Adrenal gland (tissue), 9 donors: ENCODE measurements at regions not wholly inside any gene's neighbourhood (a gene's known extent, or its start where the extent isn't known, plus 50 kb on each side); places are given as distances from the start of the nearest gene placed in this dataset.

Experiments used
- DNase-seq, 7 donors: peaks; one replicate each; pipeline ENCODE4 v3.0.0-alpha.2; 2019 to 2020
- H3K27ac ChIP-seq, 5 donors: fragments of 200-600 bp; sonication (generic) in 4 of 5; 1 replicate in 3 of 5; 2 replicates in 2 of 5; pipeline versions ENCODE4 v1.5.1 to v1.8.0; 2016 to 2020; ENCODE audit warnings: mild to moderate bottlenecking in 1 of 5
- H3K27me3 ChIP-seq: fragments of 200-600 bp; 2 replicates; pipeline ENCODE4 v1.8.0; 2021
- H3K36me3 ChIP-seq, 2 donors: fragments of 200-600 bp; replicated peaks in 1 of 2; 1 replicate in 1 of 2; 2 replicates in 1 of 2; pipeline versions ENCODE4 v1.5.1 to v1.8.0; 2018 to 2022
- H3K4me1 ChIP-seq, 2 donors: fragments of 200-600 bp; replicated peaks in 1 of 2; 1 replicate in 1 of 2; 2 replicates in 1 of 2; pipeline versions ENCODE4 v1.5.1 to v1.8.0; 2018 to 2021
- H3K4me3 ChIP-seq, 4 donors: fragments of 200-600 bp; sonication (generic) in 3 of 4; one replicate each; pipeline ENCODE4 v1.5.1; 2016 to 2018
- H3K9me3 ChIP-seq, 3 donors: fragments of 200-600 bp; sonication (generic) in 1 of 3; replicated peaks in 1 of 3; 1 replicate in 2 of 3; 2 replicates in 1 of 3; pipeline versions ENCODE4 v1.5.1 to v1.8.0; 2016 to 2021
- POLR2A ChIP-seq, 2 donors: fragments of 450-650 bp; IDR thresholded peaks; one replicate each; pipeline ENCODE4 v1.6.1; 2017; ENCODE audit warnings: antibody characterized with exemption in 2 of 2, mild to moderate bottlenecking in 2 of 2, moderate library complexity in 1 of 2
- WGBS, 4 donors: extraction: QIAGEN DNeasy Blood & Tissue Kit in 2 of 4; methylation state at CpG; one replicate each; pipeline versions ENCODE4 v1.1.5 to v1.1.7; 2013 to 2017; 5-methylcytosine and 5-hydroxymethylcytosine counted together
- intact Hi-C, 2 donors: fragments of 100-400 bp; cut with DNase I; formaldehyde crosslinking; loops; one replicate each; pipeline versions ENCODE4 v1.14.1 to v1.15.0; 2022 to 2023
- TF ChIP-seq, protein P1 (sequence below), 6 experiments: fragments of 450-650 bp in 4 of 6; fragments of 200-600 bp in 2 of 6; sonication (generic) in 1 of 6; IDR thresholded peaks; 1 replicate in 5 of 6; 2 replicates in 1 of 6; pipeline versions ENCODE4 v1.5.1 to v1.8.0; 2016 to 2021; ENCODE audit warnings: antibody characterized with exemption in 6 of 6, mild to moderate bottlenecking in 2 of 6, moderate library complexity in 1 of 6
- donor health status: healthy with polysubstance abuse.
- donor health status: Bipolar disorder and iron deficiency.
- donor health status: DM: yes; HTN: yes; CAD: no.
- donor health status: DM: no; HTN: no; CAD: no.
- donor health status: DM: no; HTN: no; CAD: no.

DNA sequence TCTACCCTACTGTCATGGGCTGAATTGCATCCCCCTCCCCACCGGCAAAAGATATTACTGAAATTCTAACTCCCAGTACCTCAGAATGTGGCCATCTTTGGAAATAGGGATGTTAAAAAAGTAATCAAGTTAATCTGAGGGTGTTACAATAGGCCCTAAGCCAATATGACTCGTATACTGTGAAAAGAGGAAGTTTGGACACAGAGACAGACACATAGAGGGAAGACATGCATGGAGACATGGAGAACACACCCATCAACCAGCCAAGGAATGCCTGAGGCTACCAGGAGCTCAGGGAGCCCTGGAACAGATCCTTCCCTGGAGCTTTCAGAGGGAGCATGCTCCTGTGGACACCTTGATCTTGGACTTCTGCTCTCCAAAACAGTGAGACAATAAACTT lies 138.2 kb upstream of the ADO start:
- intact Hi-C loops, result no loop called here
- no peak for DNase-seq
- Histone ChIP-seq H3K9me3 (no peaks in the 10 kb centered on the region), H3K27me3 (no peaks in the 10 kb centered on the region), H3K27ac (no peak overlapping the region), H3K36me3 (no peaks in the 10 kb centered on the region), H3K4me3 (no peak overlapping the region), H3K4me1 (no peaks in the 10 kb centered on the region)
- TF ChIP-seq, protein P1, sequence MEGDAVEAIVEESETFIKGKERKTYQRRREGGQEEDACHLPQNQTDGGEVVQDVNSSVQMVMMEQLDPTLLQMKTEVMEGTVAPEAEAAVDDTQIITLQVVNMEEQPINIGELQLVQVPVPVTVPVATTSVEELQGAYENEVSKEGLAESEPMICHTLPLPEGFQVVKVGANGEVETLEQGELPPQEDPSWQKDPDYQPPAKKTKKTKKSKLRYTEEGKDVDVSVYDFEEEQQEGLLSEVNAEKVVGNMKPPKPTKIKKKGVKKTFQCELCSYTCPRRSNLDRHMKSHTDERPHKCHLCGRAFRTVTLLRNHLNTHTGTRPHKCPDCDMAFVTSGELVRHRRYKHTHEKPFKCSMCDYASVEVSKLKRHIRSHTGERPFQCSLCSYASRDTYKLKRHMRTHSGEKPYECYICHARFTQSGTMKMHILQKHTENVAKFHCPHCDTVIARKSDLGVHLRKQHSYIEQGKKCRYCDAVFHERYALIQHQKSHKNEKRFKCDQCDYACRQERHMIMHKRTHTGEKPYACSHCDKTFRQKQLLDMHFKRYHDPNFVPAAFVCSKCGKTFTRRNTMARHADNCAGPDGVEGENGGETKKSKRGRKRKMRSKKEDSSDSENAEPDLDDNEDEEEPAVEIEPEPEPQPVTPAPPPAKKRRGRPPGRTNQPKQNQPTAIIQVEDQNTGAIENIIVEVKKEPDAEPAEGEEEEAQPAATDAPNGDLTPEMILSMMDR (IDR thresholded peaks at IDR 0.05), result no peak
- TF ChIP-seq POLR2A (IDR thresholded peaks at IDR 0.05), result no peak
- WGBS, 4 donors, result 56 to 73% (median 66%) methylated on average over 2 of the region's 2 CpGs

- WGBS, 4 donors, result 54 to 66% (median 56%) methylated on average over 4 of the region's 4 CpGs
- Histone ChIP-seq H3K4me3 (no peak overlapping the region), H3K36me3 (no peaks in the 10 kb centered on the region), H3K4me1 (no peaks in the 10 kb centered on the region), H3K27ac (no peak overlapping the region), H3K27me3 (no peaks in the 10 kb centered on the region), H3K9me3 (no peaks in the 10 kb centered on the region)
- TF ChIP-seq, protein P1 (IDR thresholded peaks at IDR 0.05), result no peak
- TF ChIP-seq POLR2A (IDR thresholded peaks at IDR 0.05), result no peak
- intact Hi-C loops, result no loop called here
- no peak for DNase-seq
Measured at GRCh38 chr10:62669341-62669740, 135.2 kb upstream of the ADO start.

DNA sequence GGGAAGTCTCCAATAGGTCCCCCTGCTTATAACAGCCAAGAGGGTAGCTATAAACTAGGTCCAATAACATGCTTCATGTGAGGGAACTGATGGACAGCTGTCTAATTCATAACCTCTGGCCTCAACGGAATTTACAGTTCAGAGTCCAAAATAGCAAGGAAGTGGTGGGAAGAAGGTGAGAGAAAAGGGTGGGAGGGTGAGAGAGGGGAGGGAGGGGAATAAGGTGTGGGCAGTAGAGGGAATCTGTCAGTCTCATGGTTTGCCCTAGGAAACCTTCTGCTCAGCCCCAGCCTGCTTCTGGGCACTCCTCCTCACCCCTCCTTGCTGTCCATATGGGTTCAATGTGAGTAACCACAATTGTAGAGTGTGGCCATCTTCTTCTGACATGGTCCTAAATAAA lies 133.4 kb upstream of the ADO start:
- WGBS, 4 donors, result 48 to 75% (median 51%) methylated on average over 1 of the region's 1 CpG
- H3K36me3 ChIP-seq, result no peaks in the 10 kb centered on the region
- no peaks in the 10 kb centered on the region for H3K4me1 ChIP-seq
- TF ChIP-seq, protein P1 (IDR thresholded peaks at IDR 0.05), result no peak
- TF ChIP-seq POLR2A (IDR thresholded peaks at IDR 0.05), result no peak
- H3K4me3 ChIP-seq, result no peak overlapping the region
- H3K9me3 ChIP-seq, result no peaks in the 10 kb centered on the region
- no peak for DNase-seq
- H3K27me3 ChIP-seq, result no peaks in the 10 kb centered on the region
- intact Hi-C loops, result no loop called here
- H3K27ac ChIP-seq, result no peak overlapping the region

GRCh38 chr10:62681211-62681940 lies 123.1 kb upstream of the ADO start:
- WGBS, 4 donors, result 59 to 73% (median 66%) methylated on average over 8 of the region's 8 CpGs
- no peak for DNase-seq
- Histone ChIP-seq H3K36me3 (no peaks in the 10 kb centered on the region), H3K4me3 (no peak overlapping the region), H3K27ac (no peak overlapping the region), H3K4me1 (no peaks in the 10 kb centered on the region), H3K9me3 (no peaks in the 10 kb centered on the region), H3K27me3 (no peaks in the 10 kb centered on the region)
- intact Hi-C loops, result no loop called here
- TF ChIP-seq POLR2A (IDR thresholded peaks at IDR 0.05), result no peak
- TF ChIP-seq, protein P1 (IDR thresholded peaks at IDR 0.05), result no peak
